GM23248 (cell line): ENCODE measurements at regions not wholly inside any gene's neighbourhood (a gene's known extent, or its start where the extent isn't known, plus 50 kb on each side); places are given as distances from the start of the nearest gene placed in this dataset.

Experiments used
- EZH2 ChIP-seq: fragments of 200-600 bp; sonication (generic); IDR thresholded peaks from 2 replicates; pipeline ENCODE4 v1.6.1; 2018; ENCODE audit warnings: antibody characterized with exemption, mild to moderate bottlenecking; ENCODE audit not compliant: insufficient read depth, poor library complexity, severe bottlenecking
- EZH2phosphoT487 ChIP-seq: fragments of 200-600 bp; sonication (generic); IDR thresholded peaks from 2 replicates; pipeline ENCODE4 v1.6.1; 2018; ENCODE audit warnings: antibody characterized with exemption, moderate library complexity, mild to moderate bottlenecking, low read depth; ENCODE audit not compliant: insufficient read depth

DNA sequence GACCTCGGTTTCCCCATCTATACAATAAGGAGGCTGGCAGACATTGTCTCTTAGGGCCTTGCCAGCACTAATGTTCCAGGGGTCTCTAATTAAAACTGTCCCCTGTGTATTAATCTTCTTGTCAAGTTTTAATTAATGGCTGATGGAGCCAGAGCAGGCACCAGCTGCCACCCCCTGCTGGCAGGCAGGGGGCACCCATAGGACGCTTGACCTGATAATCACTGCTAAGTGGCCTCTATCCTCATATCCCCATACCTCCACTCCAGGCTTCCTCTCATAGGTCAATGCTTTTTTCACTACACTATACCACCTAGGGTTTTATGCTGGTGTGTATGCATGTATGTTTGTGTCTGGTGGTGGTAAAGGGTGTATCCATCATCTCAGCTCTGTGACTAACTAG is 89.4 kb downstream of the EFNB1 start:
- TF ChIP-seq EZH2phosphoT487 (no peak), EZH2 (no peak)
